Stimulated activated CD4-positive, alpha-beta T cell treated with anti-CD3 and anti-CD28 coated beads, Interleukin-12 subunit alpha, Interleukin-12 subunit beta, amount 100 ng/mL, for 48 hours (primary cell): ENCODE measurements at regions not wholly inside any gene's neighbourhood (a gene's known extent, or its start where the extent isn't known, plus 50 kb on each side); places are given as distances from the start of the nearest gene placed in this dataset.
"Not testable (repeated sequence)": the region's sequence is repeated elsewhere in the genome, so short reads cannot be mapped to it uniquely, and the experiment has no call there.

Experiments
- DNase-seq, 3 donors: peaks; one replicate each; pipeline ENCODE4 v3.0.0-alpha.2; 2020; ENCODE audit warnings: low read depth in 2 of 3, low spot score in 1 of 3

GRCh38 chr13:52324831-52325230 lies 81.1 kb downstream of the THSD1 start:
- not testable (repeated sequence) for DNase-seq

- no peak for DNase-seq
Observed at GRCh38 chr13:52319876-52320275, 86.1 kb downstream of the THSD1 start.

DNA sequence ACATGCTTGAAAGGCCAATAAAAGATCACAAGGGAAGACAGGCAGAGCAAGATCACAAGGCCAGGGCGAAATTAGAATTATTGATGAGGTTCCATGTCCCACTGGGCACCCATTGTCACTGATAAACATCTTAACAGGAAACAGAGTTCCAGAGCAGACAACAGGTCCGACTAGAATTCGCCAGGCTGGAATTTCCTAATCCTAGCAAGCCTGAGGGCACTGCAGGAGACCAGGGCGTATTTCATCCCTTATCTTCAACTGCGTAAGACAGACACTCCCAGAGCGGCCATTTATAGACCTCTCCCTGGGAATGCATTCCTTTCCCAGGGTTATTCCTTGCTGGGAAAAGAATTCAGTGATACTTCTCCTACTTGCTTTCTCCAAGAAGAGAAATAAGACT lies 96.1 kb downstream of the THSD1 start:
- not testable (repeated sequence) for DNase-seq

- DNase-seq, result not testable (repeated sequence)
Observed at GRCh38 chr13:52306336-52306735, 99.6 kb downstream of the THSD1 start.

GRCh38 chr13:52303098-52303497 lies 102.9 kb downstream of the THSD1 start:
- not testable (repeated sequence) for DNase-seq

- DNase-seq, result not testable (repeated sequence)
Observed at GRCh38 chr13:52302688-52303087, 103.3 kb downstream of the THSD1 start.

- DNase-seq, result not testable (repeated sequence)
Observed at GRCh38 chr13:52301810-52302400, 104.1 kb downstream of the THSD1 start.

DNA sequence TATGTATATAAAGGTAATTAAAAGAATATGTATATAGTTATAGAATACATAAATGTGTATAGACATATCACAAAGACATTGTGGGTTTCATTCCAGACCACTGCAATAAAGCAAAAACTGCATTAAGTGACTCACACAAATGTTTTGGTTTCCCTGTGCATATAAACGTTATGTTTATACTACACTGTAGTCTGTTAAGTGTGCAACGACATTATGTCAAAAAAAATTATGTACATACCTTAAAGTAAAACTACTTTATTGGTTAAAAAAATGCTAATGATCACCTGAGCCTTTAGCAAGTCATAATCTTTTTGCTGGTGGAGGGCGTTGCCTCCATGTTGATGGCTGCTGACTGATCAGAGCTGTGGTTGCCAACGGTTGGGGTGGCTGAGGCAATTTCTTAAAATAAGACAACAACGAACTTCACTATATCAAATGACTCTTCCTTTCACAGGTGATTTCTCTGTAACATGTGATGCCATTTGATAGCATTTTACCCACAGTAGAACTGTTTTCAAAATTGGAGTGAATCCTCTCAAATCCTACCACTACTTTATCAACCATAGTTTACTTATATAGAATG lies 107.8 kb downstream of the THSD1 start:
- DNase-seq, result not testable (repeated sequence)

DNA sequence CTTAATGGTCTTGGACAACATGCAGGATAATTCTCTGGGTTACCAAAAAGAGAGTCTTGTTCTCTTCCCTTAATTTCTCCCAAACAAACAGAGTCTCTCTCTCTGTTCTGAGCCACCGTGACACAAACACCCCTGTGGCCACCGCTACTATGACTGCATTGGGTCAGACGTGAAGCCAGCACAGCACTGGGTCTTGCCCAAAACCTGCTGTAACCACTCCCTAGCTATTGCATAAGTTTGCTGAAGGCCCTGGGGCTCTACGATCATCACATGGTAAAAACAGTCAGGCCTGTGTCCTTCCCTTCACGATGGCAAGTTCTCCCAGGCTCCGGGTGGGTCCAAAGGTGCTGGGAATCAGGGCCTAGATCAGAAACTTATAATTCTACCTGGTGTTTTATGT lies 117.1 kb downstream of the THSD1 start:
- DNase-seq, result not testable (repeated sequence)

DNA sequence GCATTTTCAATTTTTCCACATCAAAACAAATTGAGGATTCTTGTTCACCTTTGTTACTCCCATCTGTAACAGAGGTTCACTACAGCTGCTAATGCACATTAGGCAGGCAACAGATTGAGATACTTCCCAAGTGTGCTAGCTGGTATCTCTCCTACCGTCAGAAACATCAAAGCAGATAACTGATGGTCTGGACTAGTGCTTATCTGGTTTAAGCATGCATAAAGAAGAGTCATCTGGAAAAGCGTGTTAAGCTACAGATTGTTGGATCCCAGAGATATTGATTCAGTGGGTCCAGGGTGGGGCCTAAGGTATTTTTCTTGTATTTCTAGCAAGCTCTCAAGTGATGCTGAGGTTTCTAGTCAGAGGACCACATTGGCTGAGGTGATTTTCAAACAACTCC lies 122.0 kb upstream of the NEK3 start:
- DNase-seq, result not testable (repeated sequence)

DNA sequence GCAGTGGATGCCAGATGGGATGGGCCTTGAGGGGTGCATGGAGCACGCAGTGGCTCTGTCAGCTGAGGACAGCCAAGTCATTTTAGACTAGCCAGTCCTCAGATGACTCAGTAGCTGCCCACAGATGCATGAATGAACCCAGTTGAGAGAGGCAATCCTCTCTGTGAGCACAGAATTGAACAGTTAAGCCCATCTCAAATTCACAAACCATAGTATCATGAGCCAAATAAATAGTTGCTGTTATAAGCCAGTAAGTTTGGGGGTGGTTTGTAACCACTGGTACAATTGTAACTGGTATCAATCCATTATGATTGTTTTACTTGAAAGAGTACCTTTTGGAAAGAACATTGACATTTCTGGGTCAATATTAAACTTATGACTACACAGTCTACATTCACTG lies 120.0 kb upstream of the NEK3 start:
- not testable (repeated sequence) for DNase-seq

DNA sequence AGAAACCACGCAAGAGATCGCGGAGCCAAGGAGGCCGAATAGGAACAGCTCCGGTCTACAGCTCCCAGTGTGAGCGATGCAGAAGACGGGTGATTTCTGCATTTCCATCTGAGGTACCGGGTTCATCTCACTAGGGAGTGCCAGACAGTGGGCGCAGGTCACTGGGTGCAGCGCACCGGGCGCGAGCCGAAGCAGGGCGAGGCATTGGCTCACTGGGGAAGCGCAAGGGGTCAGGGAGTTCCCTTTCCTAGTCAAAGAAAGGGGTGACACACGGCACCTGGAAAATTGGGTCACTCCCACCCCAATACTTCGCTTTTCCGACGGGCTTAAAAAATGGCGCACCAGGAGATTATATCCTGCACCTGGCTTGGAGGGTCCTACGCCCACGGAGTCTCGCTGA lies 94.9 kb upstream of the NEK3 start:
- DNase-seq, result not testable (repeated sequence)

DNA sequence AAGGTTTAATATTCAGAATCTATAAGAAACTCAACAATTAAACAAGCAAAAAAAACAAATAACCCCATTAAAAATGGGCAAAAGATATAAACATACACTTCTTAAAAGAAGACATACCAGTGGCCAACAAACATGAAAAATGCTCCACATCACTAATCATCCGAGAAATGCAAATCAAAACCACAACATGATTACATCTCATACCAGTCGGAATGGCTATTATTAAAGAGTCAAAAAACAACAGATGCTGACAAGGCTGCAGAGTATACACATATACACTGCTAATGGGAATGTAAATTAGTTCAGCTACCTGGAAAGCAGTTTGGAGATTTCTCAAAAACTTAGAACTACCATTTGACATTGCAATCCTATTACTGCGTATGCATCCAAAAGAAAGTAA lies 81.4 kb upstream of the NEK3 start:
- not testable (repeated sequence) for DNase-seq

DNA sequence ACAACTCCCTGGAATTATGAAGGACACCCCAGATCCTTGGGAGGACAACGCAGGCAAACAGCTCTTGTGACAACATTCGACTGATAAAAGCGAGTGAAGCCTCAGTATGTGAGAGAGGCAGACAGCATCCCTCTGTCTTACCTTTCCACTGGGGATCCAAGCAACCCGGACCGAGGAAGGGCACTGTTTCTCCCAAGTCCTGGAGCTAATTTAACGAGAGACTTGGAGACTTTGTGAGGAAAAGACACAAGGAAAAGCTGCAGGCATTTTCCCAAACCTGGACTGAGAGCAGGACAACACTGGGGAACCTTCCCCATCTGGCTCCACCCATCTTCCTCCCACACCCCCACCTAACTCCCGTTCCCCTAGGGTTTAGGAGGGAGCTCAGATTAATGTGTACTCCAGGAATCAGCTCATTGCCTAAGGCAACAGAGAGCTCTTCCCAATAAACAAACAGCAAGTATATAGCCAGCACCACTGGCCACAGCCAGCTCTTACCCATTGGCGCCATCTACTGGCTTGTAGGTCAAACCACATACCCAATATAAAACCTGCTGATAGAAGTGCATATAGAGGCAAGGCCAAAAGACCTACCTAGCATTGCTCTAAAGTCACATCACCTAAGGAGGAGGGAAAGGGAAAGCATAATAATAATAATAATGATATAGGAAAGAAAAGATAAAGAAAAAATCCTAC lies 76.7 kb upstream of the NEK3 start:
- peak in 2 of 3 donors; percentile 4 to 62 for DNase-seq

- DNase-seq, result not testable (repeated sequence)
Observed at GRCh38 chr13:52234928-52235327, 75.5 kb upstream of the NEK3 start.

GRCh38 chr13:52223063-52223462 lies 63.7 kb upstream of the NEK3 start:
- not testable (repeated sequence) for DNase-seq

DNA sequence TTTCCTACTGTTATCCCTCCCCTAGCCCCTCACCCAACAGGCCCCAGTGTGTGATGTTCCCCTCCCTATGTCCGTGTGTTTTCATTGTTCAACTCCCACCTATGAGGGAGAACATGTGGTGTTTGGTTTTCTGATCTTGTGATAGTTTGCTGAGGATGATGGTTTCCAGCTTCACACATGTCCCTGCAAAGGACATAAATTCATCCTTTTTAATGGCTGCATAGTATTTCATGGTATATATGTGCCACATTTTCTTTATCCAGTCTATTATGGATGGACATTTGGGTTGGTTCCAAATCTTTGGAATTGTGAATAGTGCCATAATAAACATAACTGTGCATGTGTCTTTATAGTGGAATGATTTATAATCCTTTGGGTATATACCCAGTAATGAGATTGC lies 54.5 kb upstream of the NEK3 start:
- DNase-seq, result not testable (repeated sequence)

DNA sequence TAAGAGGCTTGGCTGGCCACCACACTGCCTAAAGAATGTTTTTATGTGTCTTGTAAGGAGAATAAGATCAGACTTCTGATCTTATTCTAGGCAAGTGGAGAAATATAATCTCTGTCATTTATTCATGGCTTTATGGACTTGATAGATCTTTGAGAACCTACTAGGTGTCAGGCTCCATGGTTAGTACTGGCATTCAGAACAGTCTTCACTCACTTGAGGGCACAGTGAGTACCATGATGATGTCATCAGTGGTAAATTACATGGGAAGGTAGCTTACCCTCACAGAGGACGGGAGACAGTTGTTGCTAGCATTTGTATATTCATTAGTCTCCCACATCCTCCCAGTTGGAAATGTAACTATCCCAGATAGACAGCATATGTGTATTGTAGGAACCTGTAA lies 53.5 kb upstream of the NEK3 start:
- not testable (repeated sequence) for DNase-seq

DNA sequence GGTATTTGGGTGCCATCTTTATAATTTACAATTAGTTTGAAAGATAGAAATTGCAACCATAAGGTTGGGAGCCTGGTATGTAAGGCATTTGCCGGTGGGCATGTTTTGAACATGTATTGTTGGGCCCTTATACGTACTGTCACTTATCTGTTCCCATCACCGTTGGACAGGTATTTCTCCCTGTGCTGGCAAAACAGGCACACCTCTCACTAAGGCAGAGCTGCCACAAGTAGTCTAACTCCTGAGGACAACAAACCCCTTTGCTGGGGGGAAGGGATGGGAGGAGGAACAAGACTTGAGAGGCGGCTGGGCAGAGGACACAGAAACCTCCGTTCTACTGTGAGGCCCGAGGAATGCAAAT lies 52.0 kb upstream of the NEK3 start:
- DNase-seq, result not testable (repeated sequence)

- DNase-seq, result not testable (repeated sequence)
Observed at GRCh38 chr13:52210564-52211415, 51.4 kb upstream of the NEK3 start.
